GM12878 (cell line): ENCODE measurements at regions not wholly inside any gene's neighbourhood (a gene's known extent, or its start where the extent isn't known, plus 50 kb on each side); places are given as distances from the start of the nearest gene placed in this dataset.

Experiments used
- BMI1 ChIP-seq: fragments of 450-650 bp; IDR thresholded peaks from 2 replicates; pipeline ENCODE4 v1.6.1; 2016; ENCODE audit warnings: mild to moderate bottlenecking, moderate library complexity, borderline replicate concordance
- NFYA ChIP-seq: IDR thresholded peaks from 2 replicates; pipeline ENCODE4 v1.6.1; 2011; ENCODE audit warnings: low read depth, mild to moderate bottlenecking, low read length, improper control_type of control experiment, borderline replicate concordance
- POLR2AphosphoS2 ChIP-seq: IDR thresholded peaks from 2 replicates; pipeline ENCODE4 v1.6.1; 2011; ENCODE audit warnings: low read depth, mild to moderate bottlenecking, low read length, improper control_type of control experiment, moderate library complexity
- RAD51 ChIP-seq: fragments of 450-650 bp; IDR thresholded peaks from 2 replicates; pipeline ENCODE4 v1.6.1; 2016; ENCODE audit warnings: moderate library complexity, mild to moderate bottlenecking, inconsistent platforms
- SRF ChIP-seq, 2 experiments: IDR thresholded peaks; 2 replicates each; pipeline ENCODE4 v1.6.1; 2011; ENCODE audit warnings: low read depth in 2 of 2, low read length in 2 of 2, mild to moderate bottlenecking in 1 of 2, moderate library complexity in 1 of 2
- TF ChIP-seq, protein P1 (sequence below): fragments of 450-650 bp; IDR thresholded peaks from 2 replicates; pipeline ENCODE4 v1.6.1; 2016; ENCODE audit warnings: mild to moderate bottlenecking, moderate library complexity, borderline replicate concordance
- TF ChIP-seq, protein P2 (sequence below): fragments of 150-350 bp; IDR thresholded peaks from 2 replicates; pipeline ENCODE4 v1.6.1; 2016; ENCODE audit warnings: low read depth, low read length

DNA sequence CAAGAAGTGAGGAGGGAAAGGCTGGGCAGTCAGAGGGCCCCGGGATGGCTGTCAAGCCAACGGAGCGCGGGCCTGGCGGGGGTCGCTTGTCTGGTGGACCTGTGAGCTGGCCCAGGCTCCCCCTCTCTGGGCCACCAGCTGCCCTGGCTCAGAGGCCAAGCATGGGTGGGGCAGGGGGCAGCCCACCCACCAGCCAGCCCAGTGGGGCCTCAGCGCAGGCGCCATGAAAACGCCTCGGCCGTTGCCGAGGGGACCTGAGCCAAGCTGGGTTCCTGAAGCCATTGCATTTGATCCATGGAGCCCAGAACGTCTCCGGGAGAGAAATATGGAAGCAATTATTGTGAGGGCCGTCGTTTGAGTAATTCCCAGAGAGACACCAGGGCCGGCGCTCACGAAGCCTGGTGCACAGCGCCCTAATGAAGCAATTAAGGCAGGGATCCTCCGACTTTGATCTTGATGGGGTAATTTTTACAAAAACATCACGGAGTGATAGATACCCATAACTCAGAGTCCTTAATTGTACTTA, 90.5 kb upstream of the TTC34 start (continued):
- TF ChIP-seq, protein P1, sequence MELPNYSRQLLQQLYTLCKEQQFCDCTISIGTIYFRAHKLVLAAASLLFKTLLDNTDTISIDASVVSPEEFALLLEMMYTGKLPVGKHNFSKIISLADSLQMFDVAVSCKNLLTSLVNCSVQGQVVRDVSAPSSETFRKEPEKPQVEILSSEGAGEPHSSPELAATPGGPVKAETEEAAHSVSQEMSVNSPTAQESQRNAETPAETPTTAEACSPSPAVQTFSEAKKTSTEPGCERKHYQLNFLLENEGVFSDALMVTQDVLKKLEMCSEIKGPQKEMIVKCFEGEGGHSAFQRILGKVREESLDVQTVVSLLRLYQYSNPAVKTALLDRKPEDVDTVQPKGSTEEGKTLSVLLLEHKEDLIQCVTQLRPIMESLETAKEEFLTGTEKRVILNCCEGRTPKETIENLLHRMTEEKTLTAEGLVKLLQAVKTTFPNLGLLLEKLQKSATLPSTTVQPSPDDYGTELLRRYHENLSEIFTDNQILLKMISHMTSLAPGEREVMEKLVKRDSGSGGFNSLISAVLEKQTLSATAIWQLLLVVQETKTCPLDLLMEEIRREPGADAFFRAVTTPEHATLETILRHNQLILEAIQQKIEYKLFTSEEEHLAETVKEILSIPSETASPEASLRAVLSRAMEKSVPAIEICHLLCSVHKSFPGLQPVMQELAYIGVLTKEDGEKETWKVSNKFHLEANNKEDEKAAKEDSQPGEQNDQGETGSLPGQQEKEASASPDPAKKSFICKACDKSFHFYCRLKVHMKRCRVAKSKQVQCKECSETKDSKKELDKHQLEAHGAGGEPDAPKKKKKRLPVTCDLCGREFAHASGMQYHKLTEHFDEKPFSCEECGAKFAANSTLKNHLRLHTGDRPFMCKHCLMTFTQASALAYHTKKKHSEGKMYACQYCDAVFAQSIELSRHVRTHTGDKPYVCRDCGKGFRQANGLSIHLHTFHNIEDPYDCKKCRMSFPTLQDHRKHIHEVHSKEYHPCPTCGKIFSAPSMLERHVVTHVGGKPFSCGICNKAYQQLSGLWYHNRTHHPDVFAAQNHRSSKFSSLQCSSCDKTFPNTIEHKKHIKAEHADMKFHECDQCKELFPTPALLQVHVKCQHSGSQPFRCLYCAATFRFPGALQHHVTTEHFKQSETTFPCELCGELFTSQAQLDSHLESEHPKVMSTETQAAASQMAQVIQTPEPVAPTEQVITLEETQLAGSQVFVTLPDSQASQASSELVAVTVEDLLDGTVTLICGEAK, result no peak
- TF ChIP-seq SRF (IDR thresholded peaks at IDR 0.05; ENCODE audit: low read depth in 2 of 2, low read length in 2 of 2) (no peak), BMI1 (no peak), RAD51 (no peak), POLR2AphosphoS2 (no peak), NFYA (no peak)
- TF ChIP-seq, protein P2, sequence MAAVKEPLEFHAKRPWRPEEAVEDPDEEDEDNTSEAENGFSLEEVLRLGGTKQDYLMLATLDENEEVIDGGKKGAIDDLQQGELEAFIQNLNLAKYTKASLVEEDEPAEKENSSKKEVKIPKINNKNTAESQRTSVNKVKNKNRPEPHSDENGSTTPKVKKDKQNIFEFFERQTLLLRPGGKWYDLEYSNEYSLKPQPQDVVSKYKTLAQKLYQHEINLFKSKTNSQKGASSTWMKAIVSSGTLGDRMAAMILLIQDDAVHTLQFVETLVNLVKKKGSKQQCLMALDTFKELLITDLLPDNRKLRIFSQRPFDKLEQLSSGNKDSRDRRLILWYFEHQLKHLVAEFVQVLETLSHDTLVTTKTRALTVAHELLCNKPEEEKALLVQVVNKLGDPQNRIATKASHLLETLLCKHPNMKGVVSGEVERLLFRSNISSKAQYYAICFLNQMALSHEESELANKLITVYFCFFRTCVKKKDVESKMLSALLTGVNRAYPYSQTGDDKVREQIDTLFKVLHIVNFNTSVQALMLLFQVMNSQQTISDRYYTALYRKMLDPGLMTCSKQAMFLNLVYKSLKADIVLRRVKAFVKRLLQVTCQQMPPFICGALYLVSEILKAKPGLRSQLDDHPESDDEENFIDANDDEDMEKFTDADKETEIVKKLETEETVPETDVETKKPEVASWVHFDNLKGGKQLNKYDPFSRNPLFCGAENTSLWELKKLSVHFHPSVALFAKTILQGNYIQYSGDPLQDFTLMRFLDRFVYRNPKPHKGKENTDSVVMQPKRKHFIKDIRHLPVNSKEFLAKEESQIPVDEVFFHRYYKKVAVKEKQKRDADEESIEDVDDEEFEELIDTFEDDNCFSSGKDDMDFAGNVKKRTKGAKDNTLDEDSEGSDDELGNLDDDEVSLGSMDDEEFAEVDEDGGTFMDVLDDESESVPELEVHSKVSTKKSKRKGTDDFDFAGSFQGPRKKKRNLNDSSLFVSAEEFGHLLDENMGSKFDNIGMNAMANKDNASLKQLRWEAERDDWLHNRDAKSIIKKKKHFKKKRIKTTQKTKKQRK, result no peak
